ENCODE measurements at regions not wholly inside any gene's neighbourhood (a gene's known extent, or its start where the extent isn't known, plus 50 kb on each side); places are given as distances from the start of the nearest gene placed in this dataset.
"Not testable (repeated sequence)": the region's sequence is repeated elsewhere in the genome, so short reads cannot be mapped to it uniquely, and the experiment has no call there.

DNA sequence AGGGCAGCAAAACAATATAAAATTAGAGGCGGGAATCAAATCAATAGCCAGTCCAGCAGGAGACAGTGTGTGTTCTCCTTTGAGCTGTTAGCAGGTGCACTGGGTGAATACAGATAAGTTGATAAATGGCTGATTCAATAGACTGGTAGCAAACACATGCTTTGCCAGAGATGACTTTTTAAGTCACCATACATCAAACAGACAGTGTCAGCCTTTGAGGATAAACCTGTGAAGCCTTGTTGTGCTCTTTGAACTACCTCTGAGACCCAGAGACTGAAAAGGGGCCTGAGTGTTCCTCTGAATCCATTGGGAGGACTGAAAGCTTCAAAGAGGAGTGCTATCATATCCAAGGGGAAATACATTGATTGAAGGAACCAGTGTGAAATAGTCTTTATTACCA lies 301.9 kb downstream of the RASEF start:
- no peak for DNase-seq

DNA sequence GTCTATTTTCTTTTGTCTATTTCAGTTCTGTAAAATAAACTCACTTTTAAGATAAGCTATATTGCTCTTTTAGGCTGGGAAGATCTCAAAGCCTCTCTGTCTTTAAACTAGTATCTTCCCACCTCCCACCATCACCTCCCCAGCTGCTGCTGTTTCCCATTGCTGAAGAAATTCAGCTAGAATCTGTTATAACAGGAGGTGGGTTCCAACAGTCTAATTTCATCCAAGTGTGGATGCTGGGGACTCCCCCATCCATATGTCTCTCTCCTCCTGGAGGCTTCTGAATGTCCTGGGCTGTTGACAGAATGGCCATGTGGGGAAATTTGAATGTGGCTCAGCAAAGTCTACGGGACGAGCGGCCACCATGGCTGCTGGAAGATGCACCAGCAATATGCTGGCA lies 301.0 kb downstream of the RASEF start:
- no peak for DNase-seq

DNA sequence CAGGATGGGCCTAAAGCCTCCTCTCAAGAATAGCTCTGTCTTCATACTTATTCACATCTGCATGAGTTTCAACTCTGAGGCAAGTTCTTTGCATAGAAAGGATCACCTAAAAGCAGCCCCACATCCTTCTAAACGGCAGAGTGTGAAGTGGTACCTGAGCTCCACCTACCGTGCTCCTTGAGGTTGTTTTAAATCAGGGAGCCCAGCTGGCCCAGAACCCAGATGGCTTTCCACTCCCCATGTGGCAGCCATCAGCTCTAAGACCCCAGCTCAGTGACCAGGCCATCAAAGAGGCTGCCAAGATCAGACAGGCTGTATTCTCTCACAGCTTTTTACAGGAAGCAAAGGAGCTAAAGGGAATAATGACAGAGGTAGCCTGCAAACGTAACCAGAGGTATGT lies 299.3 kb downstream of the RASEF start:
- no peak for DNase-seq

DNA sequence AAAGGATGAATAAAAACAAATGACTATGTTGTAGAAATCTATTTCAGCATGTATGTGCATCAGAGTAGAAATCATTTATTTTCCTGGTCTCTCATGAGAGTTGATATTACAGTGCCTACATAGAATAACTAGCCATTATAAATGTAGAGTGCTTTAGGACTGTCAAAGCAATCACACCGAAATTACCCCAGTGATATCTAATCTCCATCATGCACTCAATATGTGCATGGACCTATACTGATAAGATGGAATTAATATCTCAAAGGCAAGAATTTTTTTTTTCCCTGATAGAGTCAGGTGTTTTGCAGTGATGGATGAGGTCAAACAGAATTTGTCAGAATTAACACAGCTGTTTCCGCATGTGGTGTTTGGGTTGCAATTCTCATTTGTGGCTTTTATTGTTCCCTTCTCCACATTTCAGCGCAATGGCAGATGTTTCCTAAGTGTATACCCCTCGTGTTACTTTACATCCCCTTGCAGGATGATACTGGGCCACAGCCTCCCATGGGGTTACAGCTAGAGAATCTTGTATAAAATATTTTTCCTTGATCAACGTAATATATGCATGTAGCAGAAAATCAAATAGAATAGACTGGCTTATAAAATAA lies 298.8 kb downstream of the RASEF start:
- DNase-seq, result no peak

DNA sequence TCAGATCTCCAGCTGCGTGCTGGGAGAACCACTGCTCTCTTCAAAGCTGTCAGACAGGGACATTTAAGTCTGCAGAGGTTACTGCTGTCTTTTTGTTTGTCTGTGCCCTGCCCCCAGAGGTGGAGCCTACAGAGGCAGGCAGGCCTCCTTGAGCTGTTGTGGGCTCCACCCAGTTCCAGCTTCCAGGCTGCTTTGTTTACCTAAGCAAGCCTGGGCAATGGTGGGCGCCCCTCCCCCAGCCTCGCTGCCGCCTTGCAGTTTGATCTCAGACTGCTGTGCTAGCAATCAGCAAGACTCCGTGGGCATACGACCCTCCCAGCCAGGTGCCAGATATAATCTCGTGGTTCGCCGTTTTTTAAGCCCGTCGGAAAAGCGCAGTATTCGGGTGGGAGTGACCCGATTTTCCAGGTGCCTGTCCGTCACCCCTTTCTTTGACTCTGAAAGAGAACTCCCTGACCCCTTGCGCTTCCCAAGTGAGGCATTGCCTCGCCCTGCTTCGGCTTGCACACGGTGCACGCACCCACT lies 288.2 kb downstream of the RASEF start:
- DNase-seq, result not testable (repeated sequence)

DNA sequence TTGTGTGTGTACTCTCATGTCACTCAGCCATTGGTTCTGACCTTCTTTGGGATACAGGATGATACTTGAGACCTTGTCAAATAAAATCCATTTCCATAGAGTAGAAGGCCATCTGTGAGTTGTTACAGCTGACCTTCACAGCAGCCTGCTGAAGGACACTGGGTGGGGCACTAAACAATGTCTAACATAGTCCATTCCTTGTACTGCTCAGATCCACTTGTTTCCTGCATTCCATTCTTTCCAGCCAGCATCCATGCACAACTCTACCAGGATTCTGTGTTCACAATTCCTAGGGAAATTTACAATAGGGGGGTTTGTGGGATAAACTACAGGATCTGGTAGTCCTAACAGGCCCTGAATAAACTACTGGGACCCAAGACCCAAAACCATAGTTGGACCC lies 286.4 kb downstream of the RASEF start:
- no peak for DNase-seq

DNA sequence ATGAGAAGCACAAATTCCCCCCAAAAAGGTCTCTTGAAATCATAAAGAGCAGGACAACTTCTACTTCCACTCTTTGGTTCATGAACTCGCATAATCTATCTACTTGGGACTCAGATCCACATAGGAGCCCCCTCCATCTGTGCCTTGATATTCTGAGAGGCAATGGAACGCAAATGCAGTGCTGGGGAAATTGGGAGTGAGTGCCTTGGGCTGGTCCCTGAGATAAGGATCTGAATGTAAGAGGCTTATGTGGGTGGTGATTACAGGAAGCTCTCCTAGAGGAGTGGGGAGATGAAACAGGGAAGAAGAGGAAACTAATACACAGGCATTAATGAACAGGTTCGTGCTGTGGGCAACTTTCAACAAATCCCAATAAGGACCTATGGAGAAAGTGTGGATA lies 285.6 kb downstream of the RASEF start:
- no peak for DNase-seq

DNA sequence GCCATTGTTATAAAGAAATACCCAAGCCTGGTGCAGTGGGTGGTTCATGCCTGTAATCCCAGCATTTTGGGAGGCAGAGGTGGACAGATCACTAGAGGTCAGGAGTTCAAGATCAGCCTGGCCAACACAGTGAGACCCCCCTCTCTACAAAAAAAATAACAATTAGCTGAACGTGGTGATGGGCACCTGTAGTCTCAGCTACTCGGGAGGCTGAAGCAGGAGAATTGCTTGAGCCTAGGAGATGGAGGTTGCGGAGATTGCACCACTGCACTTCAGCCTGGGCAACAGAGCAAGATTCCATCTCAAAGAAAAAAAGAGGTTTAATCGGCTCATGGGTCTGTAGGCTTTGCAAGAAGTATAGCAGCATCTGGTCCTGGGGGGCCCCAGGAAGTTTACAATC lies 284.0 kb downstream of the RASEF start:
- not testable (repeated sequence) for DNase-seq

DNA sequence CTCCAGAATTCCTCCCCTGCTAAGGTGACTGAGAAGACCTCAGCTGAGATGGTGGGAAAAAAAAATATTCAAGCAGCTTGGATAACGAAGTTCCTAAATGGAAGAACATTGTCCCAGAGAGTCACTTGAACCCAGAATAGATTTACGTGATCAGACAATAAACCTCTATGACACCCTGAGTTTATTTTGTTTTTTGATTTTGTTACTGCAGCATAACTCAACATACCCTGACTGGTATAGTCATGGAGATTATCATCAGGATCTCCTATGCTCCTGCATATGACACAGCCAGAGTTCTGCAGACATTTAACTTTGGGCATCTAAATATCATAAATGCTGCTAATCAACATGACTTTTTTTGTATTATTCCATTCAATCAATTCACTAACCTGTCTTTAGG lies 282.9 kb downstream of the RASEF start:
- DNase-seq, result no peak

DNA sequence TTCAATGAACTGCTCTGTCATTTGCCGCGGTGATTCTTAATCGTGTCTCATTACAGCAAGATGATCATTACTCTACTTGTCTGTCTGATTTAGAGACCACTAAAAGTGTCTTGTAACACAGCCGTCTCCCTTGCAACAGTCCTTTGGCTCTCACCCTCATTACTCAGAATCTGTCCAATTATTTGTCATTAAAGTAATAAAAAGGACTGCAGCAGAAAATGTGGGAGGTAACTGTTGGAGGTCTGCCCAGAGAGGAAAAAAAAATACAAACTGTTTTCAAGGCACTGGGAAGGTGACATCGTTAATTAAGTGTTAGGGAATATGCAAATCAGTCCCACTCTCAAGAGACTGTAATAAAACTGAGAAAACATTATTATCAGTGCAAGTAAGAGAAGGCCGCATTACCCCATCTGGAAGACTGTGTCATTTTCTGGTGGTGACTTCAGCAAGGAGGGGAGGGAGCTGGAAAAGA lies 281.0 kb downstream of the RASEF start:
- DNase-seq, result no peak

DNA sequence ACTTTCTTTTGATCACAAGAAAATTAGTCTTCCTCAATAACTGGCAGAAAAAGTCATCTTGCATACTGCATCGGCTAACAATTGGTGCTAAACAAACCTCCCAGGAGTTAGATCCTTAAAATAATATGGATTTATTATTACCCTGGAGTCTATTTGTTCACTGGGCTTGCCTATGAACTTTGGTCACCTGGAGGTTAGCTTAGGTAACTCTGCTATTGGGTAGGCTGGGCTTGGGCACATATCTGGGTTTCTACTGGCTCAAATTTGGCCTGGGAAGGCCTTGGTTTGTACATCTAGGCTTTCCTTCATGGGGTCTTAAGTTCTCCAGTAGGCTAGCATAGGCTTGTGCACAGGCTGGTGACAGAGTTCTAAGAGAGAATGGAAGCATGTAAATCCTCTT lies 279.9 kb downstream of the RASEF start:
- DNase-seq, result no peak

DNA sequence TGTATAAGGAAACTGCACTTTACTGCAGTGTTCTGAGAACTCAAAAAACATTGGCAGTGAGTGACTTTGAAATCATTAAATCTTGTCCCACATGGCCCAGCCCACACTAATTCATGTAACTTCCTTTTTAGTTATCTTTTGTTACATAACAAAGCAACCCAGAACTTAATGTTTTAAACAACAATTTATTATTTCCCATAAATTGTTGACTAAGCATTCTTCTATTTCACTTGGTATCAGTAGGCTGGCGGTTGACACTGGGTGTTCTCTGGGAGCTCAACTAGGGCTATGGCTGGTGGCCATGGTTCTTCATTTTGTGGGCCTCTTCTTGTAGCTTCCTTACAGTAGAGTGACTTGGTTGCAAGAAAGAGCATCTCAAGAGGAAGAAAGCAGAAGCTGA lies 278.4 kb downstream of the RASEF start:
- no peak for DNase-seq

DNA sequence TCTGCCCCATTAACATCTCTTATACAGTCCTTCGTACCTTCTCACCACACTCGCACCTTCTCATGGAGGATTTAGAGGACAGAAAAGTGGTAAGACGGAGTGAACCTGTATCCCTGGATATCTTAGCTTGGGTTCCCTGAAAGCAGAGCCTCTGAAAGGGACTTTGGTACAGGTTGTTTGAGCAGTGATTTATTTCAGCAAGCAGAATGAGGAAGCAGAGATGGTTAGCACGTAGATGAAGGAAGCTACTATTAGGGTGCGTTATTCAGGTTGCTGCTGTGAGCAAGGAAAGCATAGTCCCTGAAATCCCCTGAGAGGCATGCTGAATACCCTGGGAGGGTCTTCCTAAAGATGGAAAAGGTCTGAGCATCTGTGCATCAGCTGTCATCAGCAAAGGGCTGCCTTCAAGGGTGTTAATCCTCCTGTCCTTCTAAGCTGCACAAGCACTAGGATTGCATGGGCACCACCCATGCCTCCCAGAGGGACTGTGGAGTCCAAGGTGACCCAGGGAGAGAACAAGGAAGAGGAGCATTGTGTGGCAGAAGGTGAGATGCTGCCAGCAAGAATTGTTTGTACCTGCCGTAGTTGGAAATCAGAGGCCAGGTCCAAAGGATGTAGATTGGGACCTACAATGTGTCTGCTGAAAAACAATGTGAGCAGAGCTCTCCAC lies 273.7 kb downstream of the RASEF start:
- DNase-seq, result no peak

DNA sequence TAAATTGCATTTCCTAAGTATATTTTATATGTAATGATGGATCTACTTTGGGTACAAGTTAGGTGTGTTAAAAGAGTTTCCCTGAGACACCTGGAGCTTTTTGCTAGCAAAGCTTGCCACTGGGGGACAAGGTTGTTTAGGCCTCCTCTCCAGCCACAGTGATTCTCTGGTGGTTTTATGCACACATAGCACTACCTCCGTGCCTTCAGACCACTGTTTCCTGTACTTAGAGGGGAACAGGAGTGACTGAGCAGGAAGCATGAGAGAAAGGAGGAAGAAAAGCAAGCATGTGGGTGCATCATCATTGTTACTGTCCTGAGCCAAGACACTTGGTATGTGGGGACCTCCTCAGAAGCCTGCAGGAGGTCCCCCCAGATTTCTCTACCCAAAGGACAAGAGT lies 272.1 kb downstream of the RASEF start:
- DNase-seq, result no peak

DNA sequence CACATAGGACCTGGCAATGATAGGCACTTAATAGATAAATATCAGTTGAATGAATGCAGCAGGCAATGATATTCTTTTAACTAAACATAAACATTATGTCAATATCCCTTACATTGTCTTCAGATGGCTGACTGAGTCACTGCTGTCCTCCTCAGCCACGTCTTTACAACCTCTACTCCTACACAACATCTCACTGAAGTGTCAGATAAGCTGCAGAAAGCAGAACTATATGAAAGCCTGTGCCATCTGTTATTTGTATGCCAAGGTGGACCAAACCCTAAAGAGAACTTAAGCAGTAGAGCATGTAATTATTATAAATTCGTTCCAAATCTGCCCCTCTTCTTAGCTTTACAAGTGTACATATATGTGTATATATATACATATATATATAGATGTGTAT lies 271.2 kb downstream of the RASEF start:
- DNase-seq, result no peak

DNA sequence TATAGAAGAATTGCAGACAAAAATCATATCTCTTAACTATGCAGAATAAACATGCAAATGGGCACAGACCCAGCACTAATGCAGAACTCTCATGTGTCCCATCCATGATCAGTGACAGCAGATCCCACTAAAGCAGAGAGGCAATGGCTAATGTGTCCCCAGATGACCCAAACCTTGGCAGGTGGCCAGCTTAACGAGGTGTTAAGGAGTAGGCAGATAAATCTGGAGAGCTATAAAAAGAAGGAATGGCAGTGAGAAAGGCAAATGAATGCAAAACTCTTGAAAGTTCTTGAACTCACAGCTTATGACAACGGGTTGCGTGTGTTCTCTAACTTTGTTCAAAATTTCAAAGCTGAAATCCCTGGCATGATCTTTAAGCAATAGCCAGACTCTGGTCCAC lies 265.4 kb downstream of the RASEF start:
- no peak for DNase-seq

DNA sequence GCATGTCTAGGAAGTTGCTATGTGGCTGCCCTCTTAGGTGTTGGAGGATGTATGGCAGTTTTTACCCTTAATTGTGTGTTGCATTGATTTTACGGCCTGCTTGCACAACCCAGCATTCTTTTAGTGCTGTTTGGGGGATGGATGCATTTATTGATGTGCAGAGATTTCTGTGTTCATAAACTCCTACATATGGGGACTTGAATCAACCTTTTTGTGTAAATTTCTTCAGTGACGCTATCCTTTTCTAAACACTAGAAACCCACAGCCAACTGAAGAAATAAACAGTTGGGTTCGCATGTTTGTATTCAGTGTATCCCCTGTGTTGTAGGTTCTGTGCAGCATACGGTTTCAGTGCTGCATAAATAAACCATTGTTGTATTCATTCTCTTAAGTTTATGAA lies 263.7 kb downstream of the RASEF start:
- no peak for DNase-seq

DNA sequence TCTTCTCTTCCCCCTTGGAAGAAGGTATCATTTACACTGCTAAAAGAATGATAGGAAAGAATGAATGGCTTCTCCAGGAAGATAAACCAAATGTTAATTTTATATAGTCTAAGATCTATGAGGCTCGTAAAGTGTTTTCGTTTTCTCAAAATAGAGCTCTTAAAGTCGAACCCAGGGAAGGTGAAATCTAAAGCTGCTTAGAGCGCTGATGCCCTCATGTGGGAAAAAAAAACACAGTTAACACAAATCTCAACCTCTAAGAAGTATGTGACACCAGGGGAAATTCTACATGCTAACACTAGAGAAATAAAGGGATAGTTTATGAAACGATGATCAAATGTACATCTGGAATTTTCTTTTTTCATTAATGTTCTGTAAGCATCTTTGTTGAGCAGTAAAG lies 257.9 kb downstream of the RASEF start:
- no peak for DNase-seq

DNA sequence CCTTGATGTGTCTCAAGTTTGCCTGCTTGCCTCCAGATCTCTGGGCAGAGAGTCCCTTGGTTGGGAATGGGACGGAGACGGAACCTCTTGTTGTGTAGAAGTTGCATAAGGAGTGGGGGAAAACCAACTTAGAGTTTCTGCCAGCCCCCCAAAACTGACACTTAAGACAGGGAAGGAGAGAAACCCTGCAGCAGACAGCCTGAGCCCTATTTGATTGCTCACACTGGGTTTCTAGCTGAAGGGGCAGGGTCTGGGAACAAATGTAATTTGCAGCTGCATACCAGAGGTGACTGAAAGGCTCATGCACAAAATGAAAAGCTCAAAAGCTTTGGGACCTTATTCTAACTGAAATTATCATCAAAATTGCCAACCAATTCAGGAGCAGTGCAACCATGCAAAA lies 254.5 kb downstream of the RASEF start:
- DNase-seq, result no peak

DNA sequence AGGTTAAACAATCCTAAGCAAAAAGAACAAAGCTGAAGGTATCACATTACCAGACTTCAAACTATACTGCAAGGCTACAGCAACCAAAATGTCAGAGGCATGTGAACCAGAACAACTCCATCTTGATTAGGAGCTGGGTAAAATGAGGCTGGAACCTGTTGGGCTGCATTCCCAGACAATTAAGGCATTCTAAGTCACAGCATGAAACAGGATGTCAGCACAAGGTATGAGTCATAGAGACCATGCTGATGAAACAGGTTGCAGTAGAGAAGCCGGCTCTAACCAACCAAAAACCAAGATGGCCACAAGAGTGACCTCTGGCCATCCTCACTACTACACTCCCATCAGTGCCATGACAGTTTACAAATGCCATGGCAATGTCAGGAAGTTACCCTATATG lies 252.0 kb downstream of the RASEF start:
- DNase-seq, result no peak

DNA sequence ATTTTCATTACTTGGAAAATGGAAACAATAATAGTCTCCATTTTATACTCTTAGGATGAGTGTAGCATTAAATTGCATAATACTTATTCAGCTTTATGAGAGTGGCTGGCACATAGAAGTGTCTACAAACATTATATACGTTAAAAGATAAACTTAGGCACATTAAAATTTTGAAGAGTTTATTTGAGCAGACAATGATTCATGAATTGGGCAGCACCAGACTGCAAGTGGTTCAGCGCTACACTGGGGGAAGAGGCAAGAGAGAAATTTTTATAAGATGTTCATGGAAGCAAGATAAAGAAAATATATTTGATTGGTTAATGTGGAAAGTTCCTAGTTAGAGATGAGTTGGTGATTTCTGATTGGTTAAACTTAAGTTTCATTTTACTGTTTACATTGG lies 243.7 kb downstream of the RASEF start:
- no peak for DNase-seq

DNA sequence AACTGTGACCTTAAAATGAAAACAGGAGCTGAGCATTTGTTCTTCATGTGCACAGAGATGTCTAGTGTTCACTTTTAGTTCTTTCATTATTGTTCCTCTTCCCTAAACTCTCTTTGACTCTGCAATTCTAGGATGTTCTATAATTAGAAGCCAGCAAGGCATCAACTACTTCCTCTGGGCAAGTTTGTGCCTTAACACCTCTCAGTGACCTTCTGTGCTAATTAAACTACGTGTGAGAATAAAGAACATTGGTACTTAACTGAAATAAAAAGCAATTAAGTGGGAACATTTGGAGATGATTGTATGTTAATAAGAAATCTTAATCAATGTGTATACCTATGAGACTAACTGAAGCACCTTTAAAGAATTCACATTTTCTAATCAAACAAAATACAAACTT lies 242.8 kb downstream of the RASEF start:
- DNase-seq, result no peak

DNA sequence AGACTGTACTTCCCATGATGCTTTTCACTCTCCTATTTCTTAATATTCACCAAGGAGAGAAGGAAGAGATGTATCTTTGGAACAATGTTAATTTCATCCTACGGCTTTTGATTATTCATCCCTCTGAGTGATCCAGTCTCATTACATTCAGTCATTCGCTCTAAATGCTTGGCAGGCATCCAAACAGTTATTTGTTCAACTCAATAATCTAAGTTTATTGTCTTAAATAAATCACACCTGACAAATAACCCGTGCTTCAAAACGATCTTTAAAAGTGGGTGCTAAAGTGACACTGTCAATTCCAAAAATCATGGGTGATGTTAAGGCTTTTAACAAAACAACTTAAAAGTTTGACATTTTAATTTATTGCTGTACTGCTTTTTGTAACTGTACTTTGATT lies 233.1 kb downstream of the RASEF start:
- no peak for DNase-seq

DNA sequence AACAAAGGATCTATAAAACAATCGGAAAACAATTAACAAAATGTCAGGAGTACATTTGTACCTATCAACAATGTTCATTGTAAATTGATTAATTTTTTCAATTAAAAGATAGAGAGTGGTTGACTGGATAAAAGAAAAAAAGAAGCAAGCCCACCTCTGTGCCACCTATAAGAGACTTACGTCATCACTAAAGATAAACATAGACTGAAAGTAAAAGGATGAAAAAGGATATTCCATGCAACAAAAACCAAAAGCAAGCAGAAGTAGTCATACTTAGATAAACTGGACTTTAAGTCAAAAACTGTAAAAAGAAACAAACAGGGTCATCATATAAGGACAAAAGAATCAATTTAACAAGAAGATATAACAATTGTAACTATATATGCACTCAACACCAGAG lies 197.4 kb downstream of the RASEF start:
- DNase-seq, result no peak
